GM23248 (cell line): ENCODE measurements at regions not wholly inside any gene's neighbourhood (a gene's known extent, or its start where the extent isn't known, plus 50 kb on each side); places are given as distances from the start of the nearest gene placed in this dataset.

Source experiments
- DNase-seq: peaks from one replicate; pipeline ENCODE4 v3.0.0-alpha.2; 2015
- H2AFZ ChIP-seq: fragments of 200-600 bp; sonication (generic); 2 replicates; pipeline ENCODE4 v1.6.1; 2016; ENCODE audit warnings: antibody characterized with exemption
- H3F3A ChIP-seq: fragments of 200-600 bp; sonication (generic); 2 replicates; pipeline ENCODE4 v1.6.1; 2016; ENCODE audit warnings: mild to moderate bottlenecking, antibody characterized with exemption, mixed run types; ENCODE audit not compliant: insufficient read depth
- H3K27ac ChIP-seq: fragments of 200-600 bp; sonication (generic); 2 replicates; pipeline ENCODE4 v1.5.1; 2016; ENCODE audit warnings: mild to moderate bottlenecking
- H3K27me3 ChIP-seq: fragments of 200-600 bp; sonication (generic); replicated peaks from 2 replicates; pipeline ENCODE4 v1.6.1; 2016; ENCODE audit warnings: mild to moderate bottlenecking; ENCODE audit not compliant: insufficient read depth
- H3K36me3 ChIP-seq: fragments of 200-600 bp; sonication (generic); 2 replicates; pipeline ENCODE4 v1.6.1; 2016; ENCODE audit warnings: low read depth, mild to moderate bottlenecking
- H3K4me1 ChIP-seq: fragments of 200-600 bp; sonication (generic); 2 replicates; pipeline ENCODE4 v1.6.1; 2016; ENCODE audit warnings: mild to moderate bottlenecking; ENCODE audit not compliant: insufficient read depth
- H3K4me2 ChIP-seq: fragments of 200-600 bp; sonication (generic); one replicate; pipeline ENCODE4 v1.6.1; 2016; ENCODE audit warnings: mild to moderate bottlenecking; ENCODE audit not compliant: unreplicated experiment
- H3K4me3 ChIP-seq: fragments of 200-600 bp; sonication (generic); 2 replicates; pipeline ENCODE4 v1.5.1; 2016; ENCODE audit warnings: mild to moderate bottlenecking
- H3K79me2 ChIP-seq: fragments of 200-600 bp; sonication (generic); 2 replicates; pipeline ENCODE4 v1.6.1; 2016; ENCODE audit warnings: mild to moderate bottlenecking; ENCODE audit not compliant: insufficient read depth
- H3K9ac ChIP-seq: fragments of 200-600 bp; sonication (generic); 2 replicates; pipeline ENCODE4 v1.6.1; 2016; ENCODE audit warnings: mild to moderate bottlenecking
- H3K9me2 ChIP-seq: fragments of 200-600 bp; sonication (generic); 2 replicates; pipeline ENCODE4 v1.6.1; 2016; ENCODE audit warnings: mixed run types, mild to moderate bottlenecking, moderate library complexity; ENCODE audit not compliant: insufficient read depth
- H3K9me3 ChIP-seq: fragments of 200-600 bp; sonication (generic); one replicate; pipeline ENCODE4 v1.6.1; 2017; ENCODE audit warnings: low read depth
- H4K20me1 ChIP-seq: fragments of 200-600 bp; sonication (generic); 2 replicates; pipeline ENCODE4 v1.6.0; 2016; ENCODE audit not compliant: insufficient read depth
- EZH2 ChIP-seq: fragments of 200-600 bp; sonication (generic); IDR thresholded peaks from 2 replicates; pipeline ENCODE4 v1.6.1; 2018; ENCODE audit warnings: antibody characterized with exemption, mild to moderate bottlenecking; ENCODE audit not compliant: insufficient read depth, poor library complexity, severe bottlenecking
- EZH2phosphoT487 ChIP-seq: fragments of 200-600 bp; sonication (generic); IDR thresholded peaks from 2 replicates; pipeline ENCODE4 v1.6.1; 2018; ENCODE audit warnings: antibody characterized with exemption, moderate library complexity, mild to moderate bottlenecking, low read depth; ENCODE audit not compliant: insufficient read depth
- WGBS, 2 experiments: methylation state at CpG; one replicate each; pipeline ENCODE4 v1.1.6; 2015 to 2017; ENCODE audit warnings: low lambda C conversion rate in 2 of 2, low coverage in 1 of 2; ENCODE audit errors: missing lambda C conversion rate in 2 of 2; 5-methylcytosine and 5-hydroxymethylcytosine counted together
- in situ Hi-C: fragments of 300-500 bp; cut with MboI; formaldehyde crosslinking; loops from 2 replicates; pipeline ENCODE4 v1.15.0; 2020

- in situ Hi-C loops: no loop called here
- no peak overlapping the region for H3K4me3 ChIP-seq
- no peak for DNase-seq
- H3K9me2 ChIP-seq: no peaks in the 10 kb centered on the region
- no peaks in the 10 kb centered on the region for H4K20me1 ChIP-seq
- TF ChIP-seq EZH2phosphoT487: no peak
- 59 to 63% methylated on average over 14 of the region's 14 CpGs for WGBS, 2 experiments
- no peaks in the 10 kb centered on the region for H3F3A ChIP-seq
- 0 out of 2 replicates have a peak, but pooled peaks cover 6% of the 10 kb centered on the region for H3K27me3 ChIP-seq
- H3K9me3 ChIP-seq: no peaks in the 10 kb centered on the region
- H3K4me1 ChIP-seq: no peaks in the 10 kb centered on the region
- no peak overlapping the region for H3K27ac ChIP-seq
- no peak overlapping the region for H3K4me2 ChIP-seq
- H3K9ac ChIP-seq: no peak overlapping the region
- H3K79me2 ChIP-seq: no peaks in the 10 kb centered on the region
- no peaks in the 10 kb centered on the region for H3K36me3 ChIP-seq
- H2AFZ ChIP-seq: no peak overlapping the region
These were observed 69.5 kb upstream of the HDAC4 start for GRCh38 chr2:239470151-239470900.

- H3F3A ChIP-seq: no peaks in the 10 kb centered on the region
- DNase-seq: no peak
- no peak overlapping the region for H3K4me2 ChIP-seq
- H2AFZ ChIP-seq: no peak overlapping the region
- 69 to 72% methylated on average over 16 of the region's 16 CpGs for WGBS, 2 experiments
- TF ChIP-seq EZH2: no peak
- no peak for TF ChIP-seq EZH2phosphoT487
- no peak overlapping the region for H3K4me3 ChIP-seq
- H3K4me1 ChIP-seq: no peaks in the 10 kb centered on the region
- no peaks in the 10 kb centered on the region for H3K9me2 ChIP-seq
- in situ Hi-C loops: no loop called here
- no peaks in the 10 kb centered on the region for H3K9me3 ChIP-seq
- no peaks in the 10 kb centered on the region for H3K36me3 ChIP-seq
- H4K20me1 ChIP-seq: no peaks in the 10 kb centered on the region
- H3K27me3 ChIP-seq: 0 out of 2 replicates have a peak, but pooled peaks cover 6% of the 10 kb centered on the region
- no peak overlapping the region for H3K27ac ChIP-seq
- H3K9ac ChIP-seq: no peak overlapping the region
- no peaks in the 10 kb centered on the region for H3K79me2 ChIP-seq
These were observed 68.5 kb upstream of the HDAC4 start for GRCh38 chr2:239469106-239469960.

- Histone ChIP-seq H4K20me1 (no peaks in the 10 kb centered on the region), H3K79me2 (no peaks in the 10 kb centered on the region), H3K9me3 (no peaks in the 10 kb centered on the region), H3K9me2 (no peaks in the 10 kb centered on the region), H3K36me3 (no peaks in the 10 kb centered on the region), H3F3A (no peaks in the 10 kb centered on the region), H3K27me3 (0 out of 2 replicates have a peak, but pooled peaks cover 11% of the 10 kb centered on the region), H2AFZ (no peak overlapping the region), H3K4me1 (no peaks in the 10 kb centered on the region), H3K4me2 (no peak overlapping the region), H3K4me3 (no peak overlapping the region), H3K9ac (no peak overlapping the region), H3K27ac (no peak overlapping the region)
- in situ Hi-C loops: no loop called here
- no peak for DNase-seq
- 79 to 82% methylated on average over 8 to 10 of the region's 10 CpGs for WGBS, 2 experiments
- TF ChIP-seq EZH2phosphoT487: no peak
- TF ChIP-seq EZH2: no peak
These were observed 67.8 kb upstream of the HDAC4 start for GRCh38 chr2:239468491-239469105.

GRCh38 chr2:239467956-239468490 lies 67.2 kb upstream of the HDAC4 start:
- H3F3A ChIP-seq: no peaks in the 10 kb centered on the region
- TF ChIP-seq EZH2phosphoT487 (no peak), EZH2 (no peak)
- no peaks in the 10 kb centered on the region for H3K4me1 ChIP-seq
- no peaks in the 10 kb centered on the region for H3K9me3 ChIP-seq
- DNase-seq: no peak
- H3K9ac ChIP-seq: no peak overlapping the region
- H4K20me1 ChIP-seq: no peaks in the 10 kb centered on the region
- H3K27me3 ChIP-seq: 0 out of 2 replicates have a peak, but pooled peaks cover 13% of the 10 kb centered on the region
- in situ Hi-C loops: no loop called here
- no peak overlapping the region for H3K4me3 ChIP-seq
- no peak overlapping the region for H2AFZ ChIP-seq
- no peaks in the 10 kb centered on the region for H3K9me2 ChIP-seq
- H3K4me2 ChIP-seq: no peak overlapping the region
- WGBS, 2 experiments: 83 to 88% methylated on average over 10 to 12 of the region's 12 CpGs
- H3K27ac ChIP-seq: no peak overlapping the region
- H3K36me3 ChIP-seq: no peaks in the 10 kb centered on the region
- H3K79me2 ChIP-seq: no peaks in the 10 kb centered on the region
